PC-9 (cell line): ENCODE measurements at regions not wholly inside any gene's neighbourhood (a gene's known extent, or its start where the extent isn't known, plus 50 kb on each side); places are given as distances from the start of the nearest gene placed in this dataset.

Experiments used
- EZH2 ChIP-seq: fragments of 200-600 bp; sonication (generic); IDR thresholded peaks from 2 replicates; pipeline ENCODE4 v1.8.0; 2017; ENCODE audit warnings: antibody characterized with exemption, low read depth
- TF ChIP-seq, protein P1 (sequence below): fragments of 200-600 bp; sonication (generic); conservative IDR thresholded peaks from 2 replicates; pipeline ENCODE4 v1.6.1; 2017; ENCODE audit warnings: mixed run types, antibody characterized with exemption, mild to moderate bottlenecking, moderate library complexity

DNA sequence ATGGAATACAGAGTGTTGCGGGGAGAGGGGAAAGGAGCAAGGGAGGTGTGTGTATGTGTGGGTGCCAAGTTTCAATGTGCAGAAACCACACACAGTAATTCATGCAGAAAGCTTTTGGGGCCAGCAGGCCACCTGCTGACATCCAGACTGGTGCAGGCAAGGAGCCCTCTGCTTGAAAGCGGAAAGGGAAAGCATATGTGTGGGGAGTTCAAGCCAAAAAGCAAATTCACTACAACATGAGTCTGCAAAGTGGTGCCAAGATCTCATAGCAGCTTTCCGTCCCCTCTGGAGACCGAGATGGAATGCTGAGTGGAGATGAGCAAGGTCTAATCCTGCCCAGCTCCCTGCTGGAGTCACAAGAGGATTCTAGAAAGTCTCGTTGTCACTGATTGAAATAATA lies 159.7 kb upstream of the VLDLR start:
- TF ChIP-seq, protein P1, sequence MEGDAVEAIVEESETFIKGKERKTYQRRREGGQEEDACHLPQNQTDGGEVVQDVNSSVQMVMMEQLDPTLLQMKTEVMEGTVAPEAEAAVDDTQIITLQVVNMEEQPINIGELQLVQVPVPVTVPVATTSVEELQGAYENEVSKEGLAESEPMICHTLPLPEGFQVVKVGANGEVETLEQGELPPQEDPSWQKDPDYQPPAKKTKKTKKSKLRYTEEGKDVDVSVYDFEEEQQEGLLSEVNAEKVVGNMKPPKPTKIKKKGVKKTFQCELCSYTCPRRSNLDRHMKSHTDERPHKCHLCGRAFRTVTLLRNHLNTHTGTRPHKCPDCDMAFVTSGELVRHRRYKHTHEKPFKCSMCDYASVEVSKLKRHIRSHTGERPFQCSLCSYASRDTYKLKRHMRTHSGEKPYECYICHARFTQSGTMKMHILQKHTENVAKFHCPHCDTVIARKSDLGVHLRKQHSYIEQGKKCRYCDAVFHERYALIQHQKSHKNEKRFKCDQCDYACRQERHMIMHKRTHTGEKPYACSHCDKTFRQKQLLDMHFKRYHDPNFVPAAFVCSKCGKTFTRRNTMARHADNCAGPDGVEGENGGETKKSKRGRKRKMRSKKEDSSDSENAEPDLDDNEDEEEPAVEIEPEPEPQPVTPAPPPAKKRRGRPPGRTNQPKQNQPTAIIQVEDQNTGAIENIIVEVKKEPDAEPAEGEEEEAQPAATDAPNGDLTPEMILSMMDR: no peak
- TF ChIP-seq EZH2: no peak
